Neural cell (in vitro differentiated cells): ENCODE measurements at regions not wholly inside any gene's neighbourhood (a gene's known extent, or its start where the extent isn't known, plus 50 kb on each side); places are given as distances from the start of the nearest gene placed in this dataset.

ENCODE experiments used
- H2AFZ ChIP-seq: fragments of 200-600, 300-800 bp; sonication (generic), shearing (Covaris generic); 2 replicates; pipeline ENCODE4 v1.6.0; 2014; ENCODE audit warnings: low read depth, mild to moderate bottlenecking, antibody characterized with exemption, low read length, moderate library complexity
- H3F3A ChIP-seq: fragments of 200-600 bp; shearing (Covaris generic); 2 replicates; pipeline ENCODE4 v1.6.1; 2016; ENCODE audit warnings: mild to moderate bottlenecking, moderate library complexity, mixed read lengths, antibody characterized with exemption, low read length; ENCODE audit not compliant: insufficient read depth, poor library complexity, severe bottlenecking
- H3K27ac ChIP-seq: fragments of 200-600, 300-800 bp; sonication (generic), shearing (Covaris generic); 2 replicates; pipeline ENCODE4 v1.5.1; 2014; ENCODE audit warnings: mild to moderate bottlenecking, low read length, moderate library complexity
- H3K27me3 ChIP-seq: fragments of 300-800, 200-600 bp; sonication (generic), shearing (Covaris generic); 2 replicates; pipeline ENCODE4 v1.6.0; 2014; ENCODE audit warnings: mild to moderate bottlenecking, low read depth, low read length, moderate library complexity; ENCODE audit not compliant: insufficient read depth
- H3K36me3 ChIP-seq: fragments of 300-800, 200-600 bp; sonication (generic), shearing (Covaris generic); 2 replicates; pipeline ENCODE4 v1.5.1; 2014; ENCODE audit warnings: mild to moderate bottlenecking, antibody characterized with exemption, low read length, moderate library complexity; ENCODE audit not compliant: insufficient read depth
- H3K4me2 ChIP-seq: fragments of 300-800, 200-600 bp; sonication (generic), shearing (Covaris generic); 2 replicates; pipeline ENCODE4 v1.6.0; 2014; ENCODE audit warnings: mild to moderate bottlenecking, low read length
- H3K4me3 ChIP-seq: fragments of 300-800, 200-600 bp; sonication (generic), shearing (Covaris generic); 2 replicates; pipeline ENCODE4 v1.5.1; 2014; ENCODE audit warnings: mild to moderate bottlenecking, low read length, moderate library complexity
- H3K79me2 ChIP-seq: fragments of 200-600 bp; shearing (Covaris generic); replicated peaks from 2 replicates; pipeline ENCODE4 v1.6.0; 2014; ENCODE audit warnings: mild to moderate bottlenecking, low read length, moderate library complexity; ENCODE audit not compliant: insufficient read depth
- H3K9ac ChIP-seq: fragments of 300-800, 200-600 bp; sonication (generic), shearing (Covaris generic); 2 replicates; pipeline ENCODE4 v1.6.1; 2016; ENCODE audit warnings: mild to moderate bottlenecking, low read length, mixed read lengths
- H3K9me2 ChIP-seq: fragments of 200-600 bp; shearing (Covaris generic); 2 replicates; pipeline ENCODE4 v1.6.1; 2016; ENCODE audit warnings: mild to moderate bottlenecking, low read length, mixed read lengths; ENCODE audit not compliant: insufficient read depth
- H3K9me3 ChIP-seq: fragments of 200-600, 300-800 bp; sonication (generic), shearing (Covaris generic); 2 replicates; pipeline ENCODE4 v1.6.1; 2016; ENCODE audit warnings: mild to moderate bottlenecking, mixed run types, low read length, moderate library complexity, mixed read lengths
- H4K20me1 ChIP-seq: fragments of 200-600 bp; shearing (Covaris generic); 2 replicates; pipeline ENCODE4 v1.6.1; 2016; ENCODE audit warnings: mild to moderate bottlenecking, mixed run types; ENCODE audit not compliant: insufficient read depth
- EP300 ChIP-seq: fragments of 450-650 bp; conservative IDR thresholded peaks from 2 replicates; pipeline ENCODE4 v1.6.1; 2014; ENCODE audit warnings: antibody characterized with exemption, mild to moderate bottlenecking, moderate library complexity; ENCODE audit not compliant: poor library complexity, severe bottlenecking
- EZH2 ChIP-seq: fragments of 200-600, 300-800 bp; shearing (Covaris generic), sonication (generic); IDR thresholded peaks from 2 replicates; pipeline ENCODE4 v1.6.1; 2014; ENCODE audit warnings: antibody characterized with exemption, low read length, borderline replicate concordance, mild to moderate bottlenecking; ENCODE audit not compliant: insufficient read depth, poor library complexity, severe bottlenecking
- MXI1 ChIP-seq: fragments of 450-650 bp; conservative IDR thresholded peaks from 2 replicates; pipeline ENCODE4 v1.6.1; 2014; ENCODE audit warnings: antibody characterized with exemption, mild to moderate bottlenecking; ENCODE audit not compliant: poor library complexity, severe bottlenecking
- POLR2AphosphoS5 ChIP-seq: IDR thresholded peaks from 2 replicates; pipeline ENCODE4 v1.6.1; 2012
- RAD21 ChIP-seq: fragments of 450-650 bp; conservative IDR thresholded peaks from 2 replicates; pipeline ENCODE4 v1.6.1; 2014; ENCODE audit warnings: antibody characterized with exemption, mild to moderate bottlenecking, moderate library complexity
- SMC3 ChIP-seq: fragments of 450-650 bp; conservative IDR thresholded peaks from 2 replicates; pipeline ENCODE4 v1.6.1; 2014; ENCODE audit warnings: antibody characterized with exemption, mild to moderate bottlenecking, moderate library complexity; ENCODE audit not compliant: poor library complexity
- TAF1 ChIP-seq: IDR thresholded peaks from 2 replicates; pipeline ENCODE4 v1.6.1; 2012; ENCODE audit warnings: low read depth
- TF ChIP-seq, protein P1 (sequence below): IDR thresholded peaks from 2 replicates; pipeline ENCODE4 v1.6.1; 2012; ENCODE audit warnings: borderline replicate concordance
- TF ChIP-seq, protein P2 (sequence below): fragments of 450-650 bp; IDR thresholded peaks from 2 replicates; pipeline ENCODE4 v1.5.1; 2014; ENCODE audit warnings: antibody characterized with exemption, mild to moderate bottlenecking, moderate library complexity; ENCODE audit not compliant: poor library complexity, severe bottlenecking

DNA sequence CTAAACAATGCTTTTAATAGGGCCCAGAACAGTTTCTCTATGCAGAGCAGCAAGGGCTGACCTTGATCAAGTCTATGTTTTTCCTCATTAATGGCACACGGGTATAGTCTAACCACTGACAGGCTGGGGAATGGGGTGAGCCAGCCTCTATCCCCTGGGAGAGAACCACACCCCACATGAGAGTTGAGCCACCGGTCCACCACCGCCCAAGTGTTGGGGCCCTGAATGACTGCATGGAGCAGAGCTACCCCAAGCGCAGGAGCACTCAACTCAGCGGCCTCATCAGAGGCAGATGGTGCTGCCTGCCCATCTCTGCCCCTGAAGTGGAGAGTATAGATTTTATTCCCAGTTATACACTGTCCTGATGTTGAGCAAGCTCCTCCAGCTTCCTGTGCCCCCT, 247.9 kb upstream of the IRX1 start:
- Histone ChIP-seq H3K9me2 (no peaks in the 10 kb centered on the region), H3K27ac (no peak overlapping the region), H3K9me3 (no peaks in the 10 kb centered on the region), H3K4me2 (no peak overlapping the region), H3K9ac (no peak overlapping the region), H4K20me1 (no peaks in the 10 kb centered on the region), H3F3A (no peaks in the 10 kb centered on the region), H3K4me3 (no peak overlapping the region), H3K79me2 (no peaks in the 10 kb centered on the region), H3K27me3 (no peaks in the 10 kb centered on the region), H3K36me3 (no peaks in the 10 kb centered on the region), H2AFZ (no peak overlapping the region)
- no peak for TF ChIP-seq SMC3
- TF ChIP-seq EP300 = no peak
- TF ChIP-seq TAF1 = no peak
- TF ChIP-seq MXI1 = no peak
- TF ChIP-seq, protein P1, sequence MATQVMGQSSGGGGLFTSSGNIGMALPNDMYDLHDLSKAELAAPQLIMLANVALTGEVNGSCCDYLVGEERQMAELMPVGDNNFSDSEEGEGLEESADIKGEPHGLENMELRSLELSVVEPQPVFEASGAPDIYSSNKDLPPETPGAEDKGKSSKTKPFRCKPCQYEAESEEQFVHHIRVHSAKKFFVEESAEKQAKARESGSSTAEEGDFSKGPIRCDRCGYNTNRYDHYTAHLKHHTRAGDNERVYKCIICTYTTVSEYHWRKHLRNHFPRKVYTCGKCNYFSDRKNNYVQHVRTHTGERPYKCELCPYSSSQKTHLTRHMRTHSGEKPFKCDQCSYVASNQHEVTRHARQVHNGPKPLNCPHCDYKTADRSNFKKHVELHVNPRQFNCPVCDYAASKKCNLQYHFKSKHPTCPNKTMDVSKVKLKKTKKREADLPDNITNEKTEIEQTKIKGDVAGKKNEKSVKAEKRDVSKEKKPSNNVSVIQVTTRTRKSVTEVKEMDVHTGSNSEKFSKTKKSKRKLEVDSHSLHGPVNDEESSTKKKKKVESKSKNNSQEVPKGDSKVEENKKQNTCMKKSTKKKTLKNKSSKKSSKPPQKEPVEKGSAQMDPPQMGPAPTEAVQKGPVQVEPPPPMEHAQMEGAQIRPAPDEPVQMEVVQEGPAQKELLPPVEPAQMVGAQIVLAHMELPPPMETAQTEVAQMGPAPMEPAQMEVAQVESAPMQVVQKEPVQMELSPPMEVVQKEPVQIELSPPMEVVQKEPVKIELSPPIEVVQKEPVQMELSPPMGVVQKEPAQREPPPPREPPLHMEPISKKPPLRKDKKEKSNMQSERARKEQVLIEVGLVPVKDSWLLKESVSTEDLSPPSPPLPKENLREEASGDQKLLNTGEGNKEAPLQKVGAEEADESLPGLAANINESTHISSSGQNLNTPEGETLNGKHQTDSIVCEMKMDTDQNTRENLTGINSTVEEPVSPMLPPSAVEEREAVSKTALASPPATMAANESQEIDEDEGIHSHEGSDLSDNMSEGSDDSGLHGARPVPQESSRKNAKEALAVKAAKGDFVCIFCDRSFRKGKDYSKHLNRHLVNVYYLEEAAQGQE = no peak
- no peak for TF ChIP-seq EZH2
- TF ChIP-seq, protein P2, sequence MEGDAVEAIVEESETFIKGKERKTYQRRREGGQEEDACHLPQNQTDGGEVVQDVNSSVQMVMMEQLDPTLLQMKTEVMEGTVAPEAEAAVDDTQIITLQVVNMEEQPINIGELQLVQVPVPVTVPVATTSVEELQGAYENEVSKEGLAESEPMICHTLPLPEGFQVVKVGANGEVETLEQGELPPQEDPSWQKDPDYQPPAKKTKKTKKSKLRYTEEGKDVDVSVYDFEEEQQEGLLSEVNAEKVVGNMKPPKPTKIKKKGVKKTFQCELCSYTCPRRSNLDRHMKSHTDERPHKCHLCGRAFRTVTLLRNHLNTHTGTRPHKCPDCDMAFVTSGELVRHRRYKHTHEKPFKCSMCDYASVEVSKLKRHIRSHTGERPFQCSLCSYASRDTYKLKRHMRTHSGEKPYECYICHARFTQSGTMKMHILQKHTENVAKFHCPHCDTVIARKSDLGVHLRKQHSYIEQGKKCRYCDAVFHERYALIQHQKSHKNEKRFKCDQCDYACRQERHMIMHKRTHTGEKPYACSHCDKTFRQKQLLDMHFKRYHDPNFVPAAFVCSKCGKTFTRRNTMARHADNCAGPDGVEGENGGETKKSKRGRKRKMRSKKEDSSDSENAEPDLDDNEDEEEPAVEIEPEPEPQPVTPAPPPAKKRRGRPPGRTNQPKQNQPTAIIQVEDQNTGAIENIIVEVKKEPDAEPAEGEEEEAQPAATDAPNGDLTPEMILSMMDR = no peak
- no peak for TF ChIP-seq POLR2AphosphoS5
- TF ChIP-seq RAD21 = no peak

DNA sequence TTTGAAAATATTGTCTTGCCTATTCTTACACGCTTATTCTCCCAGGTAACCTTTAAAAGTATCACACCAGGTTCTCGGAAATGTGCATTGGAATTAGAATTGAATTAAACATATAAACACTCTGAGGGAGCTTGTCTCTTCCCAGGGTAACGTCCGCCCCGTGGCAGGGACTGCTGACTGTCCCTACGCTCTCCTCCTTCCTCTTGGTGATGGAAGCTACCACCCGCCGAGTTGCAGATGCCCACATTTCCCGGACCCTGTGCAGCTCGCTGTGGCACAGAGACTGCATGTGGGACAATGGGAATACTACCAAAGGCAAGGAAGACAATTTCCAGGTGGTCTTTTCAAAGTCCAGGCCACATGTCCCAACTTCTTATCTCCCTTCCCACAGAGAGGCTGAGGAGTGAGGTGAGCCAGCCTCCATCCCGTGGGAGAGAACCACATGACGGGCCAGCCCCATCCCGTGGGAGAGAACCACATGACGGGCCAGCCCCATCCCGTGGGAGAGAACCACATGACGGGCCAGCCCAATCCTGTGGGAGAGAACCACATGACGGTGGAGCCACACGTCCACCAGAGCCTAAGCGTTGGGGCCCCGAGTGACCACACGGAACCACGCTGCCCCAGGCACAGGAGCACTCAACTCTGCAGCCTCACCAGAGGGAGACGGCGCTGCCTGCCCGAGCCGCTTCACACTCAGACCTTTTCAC, 249.4 kb upstream of the IRX1 start:
- Histone ChIP-seq H3K9me2 (no peaks in the 10 kb centered on the region), H3K27ac (no peak overlapping the region), H3F3A (no peaks in the 10 kb centered on the region), H3K9ac (no peak overlapping the region), H3K27me3 (no peaks in the 10 kb centered on the region), H3K79me2 (no peaks in the 10 kb centered on the region), H4K20me1 (no peaks in the 10 kb centered on the region), H3K4me3 (no peak overlapping the region), H3K36me3 (no peaks in the 10 kb centered on the region), H3K9me3 (no peaks in the 10 kb centered on the region), H3K4me2 (no peak overlapping the region), H2AFZ (no peak overlapping the region)
- TF ChIP-seq EZH2 (no peak), SMC3 (no peak), POLR2AphosphoS5 (no peak), TAF1 (no peak), RAD21 (no peak), MXI1 (no peak), EP300 (no peak)
- TF ChIP-seq, protein P1 = no peak
- TF ChIP-seq, protein P2 = no peak
